ENCODE measurements at regions not wholly inside any gene's neighbourhood (a gene's known extent, or its start where the extent isn't known, plus 50 kb on each side); places are given as distances from the start of the nearest gene placed in this dataset.
A peak's percentile ranks its signal among the peaks of the same experiment; 100 is the strongest.
"Not testable (repeated sequence)": the region's sequence is repeated elsewhere in the genome, so short reads cannot be mapped to it uniquely, and the experiment has no call there.

GRCh38 chrX:131473809-131474208, 70.1 kb upstream of the OR13H1 start:
- H3K9me3 ChIP-seq (ENCODE audit: control insufficient read depth, low read length); H3K27ac Mint-ChIP-seq; DNase-seq; H3K4me1 ChIP-seq (ENCODE audit: control insufficient read depth, insufficient read depth, low read length); H3K36me3 ChIP-seq (ENCODE audit: control insufficient read depth, insufficient read depth, low read length); H3K4me1 Mint-ChIP-seq; H3K4me3 Mint-ChIP-seq; H3K27me3 Mint-ChIP-seq (ENCODE audit: insufficient read depth); H3K9ac ChIP-seq (ENCODE audit: extremely low read depth, low read length, poor library complexity, severe bottlenecking); H3K27ac ChIP-seq (ENCODE audit: low read depth, low read length); H3K27me3 ChIP-seq (ENCODE audit: control insufficient read depth, insufficient read depth, low read length, poor library complexity, severe bottlenecking); H3K4me3 ChIP-seq (ENCODE audit: low read length): not testable (repeated sequence)
- 71% methylated on average over 1 of the region's 1 CpG; no CpG with 5 or more reads in 1 of the 2 experiments for WGBS, 2 experiments (ENCODE audit: insufficient coverage in 1 of 2, insufficient read length in 1 of 2)
- peaks cover 33% of the 10 kb centered on the region for H3K36me3 Mint-ChIP-seq (ENCODE audit: low read depth)
- peaks cover 30% of the 10 kb centered on the region for H3K9me3 Mint-ChIP-seq

- H3K27me3 ChIP-seq (ENCODE audit: control insufficient read depth, insufficient read depth, low read length, poor library complexity, severe bottlenecking) = no peaks in the 10 kb centered on the region
- peak; percentile 61 for DNase-seq
- H3K27ac Mint-ChIP-seq = peak overlapping the region; percentile 50
- H3K9ac ChIP-seq (ENCODE audit: extremely low read depth, low read length, poor library complexity, severe bottlenecking) = no peak overlapping the region
- peaks cover 7% of the 10 kb centered on the region for H3K4me1 Mint-ChIP-seq
- no peak for TF ChIP-seq CTCF (conservative IDR thresholded peaks at IDR 0.05)
- H3K9me3 ChIP-seq (ENCODE audit: control insufficient read depth, low read length) = peaks cover 14% of the 10 kb centered on the region
- H3K4me3 Mint-ChIP-seq = no peak overlapping the region
- no peaks in the 10 kb centered on the region for H3K27me3 Mint-ChIP-seq (ENCODE audit: insufficient read depth)
- 25% methylated on average over 1 of the region's 1 CpG; no CpG with 5 or more reads in 1 of the 2 experiments for WGBS, 2 experiments (ENCODE audit: insufficient coverage in 1 of 2, insufficient read length in 1 of 2)
- no peak overlapping the region for H3K4me3 ChIP-seq (ENCODE audit: low read length)
- H3K36me3 ChIP-seq (ENCODE audit: control insufficient read depth, insufficient read depth, low read length) = no peaks in the 10 kb centered on the region
- peaks cover 70% of the 10 kb centered on the region for H3K36me3 Mint-ChIP-seq (ENCODE audit: low read depth)
- H3K27ac ChIP-seq (ENCODE audit: low read depth, low read length) = no peak overlapping the region
- H3K9me3 Mint-ChIP-seq = peaks cover 60% of the 10 kb centered on the region
- H3K4me1 ChIP-seq (ENCODE audit: control insufficient read depth, insufficient read depth, low read length) = no peaks in the 10 kb centered on the region
These were observed 66.4 kb upstream of the OR13H1 start for GRCh38 chrX:131477498-131477897.
